ENCODE measurements at regions not wholly inside any gene's neighbourhood (a gene's known extent, or its start where the extent isn't known, plus 50 kb on each side); places are given as distances from the start of the nearest gene placed in this dataset.

DNA sequence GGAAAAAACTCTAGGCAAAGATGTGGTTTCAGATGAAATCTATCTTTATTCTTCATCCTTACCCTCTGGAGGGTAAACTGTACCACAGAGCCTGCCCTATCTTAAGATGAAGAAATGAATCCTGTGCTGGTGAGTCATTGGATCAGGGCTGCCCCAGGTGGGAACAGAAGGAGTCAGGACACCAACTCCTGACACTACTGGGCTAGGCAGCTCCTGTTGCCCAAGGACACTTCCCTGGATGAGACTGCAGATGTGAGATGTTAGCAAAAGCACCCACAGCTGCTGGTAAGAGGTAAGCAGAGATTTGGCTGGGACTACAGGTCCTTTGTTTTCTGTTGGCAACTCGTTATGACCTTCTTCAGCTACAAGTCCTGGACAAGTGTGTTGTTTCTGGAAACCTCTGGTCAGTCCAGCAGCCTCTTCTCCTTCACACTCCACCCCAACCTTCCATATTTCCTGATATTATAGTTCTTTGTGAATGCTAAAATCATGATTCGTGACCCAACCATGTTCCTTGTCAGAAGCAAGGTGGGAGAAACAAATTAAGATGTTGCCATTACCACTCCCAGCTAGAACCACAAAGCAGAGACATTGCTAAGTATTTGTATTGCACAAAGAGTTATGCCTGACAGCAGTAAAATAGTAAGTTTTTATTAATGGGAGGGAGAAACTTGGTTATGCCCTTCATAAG lies 104.2 kb upstream of the TGFBR2 start:
- no peak for DNase-seq

DNA sequence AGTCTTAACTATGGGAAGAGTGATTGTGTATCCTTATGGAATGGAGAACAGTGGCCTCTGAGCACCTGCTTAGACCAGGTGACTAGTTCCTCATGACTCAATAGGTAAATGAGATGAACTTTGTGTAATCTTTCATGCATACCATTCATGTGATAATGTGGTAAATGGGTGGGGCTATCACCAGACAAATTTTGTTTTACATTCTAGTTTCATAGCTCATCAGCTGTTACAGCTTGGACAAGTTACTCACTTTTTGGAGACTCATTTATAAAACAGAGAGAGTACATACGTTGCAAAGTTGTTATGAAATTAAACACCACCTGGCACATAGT lies 103.7 kb upstream of the TGFBR2 start:
- DNase-seq = peak; percentile 32

DNA sequence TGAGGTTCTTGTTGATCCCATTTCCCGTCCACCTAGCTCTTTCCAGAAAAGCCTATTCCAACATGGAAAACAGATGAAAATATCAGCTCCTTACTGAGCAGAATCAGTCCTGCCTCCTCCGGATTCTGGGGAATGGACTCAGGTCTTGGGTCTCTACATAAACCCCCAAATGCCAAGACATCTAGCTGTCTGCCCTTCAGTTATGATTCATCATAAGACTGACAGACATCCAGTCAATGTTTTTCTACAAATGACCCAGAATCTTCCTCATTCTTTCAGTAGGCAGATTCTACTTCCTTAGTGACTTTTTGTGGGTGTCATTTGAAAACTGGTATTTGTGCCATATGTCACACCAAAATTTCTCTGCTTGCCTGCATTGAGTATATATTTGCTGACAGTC lies 103.0 kb upstream of the TGFBR2 start:
- DNase-seq = no peak

DNA sequence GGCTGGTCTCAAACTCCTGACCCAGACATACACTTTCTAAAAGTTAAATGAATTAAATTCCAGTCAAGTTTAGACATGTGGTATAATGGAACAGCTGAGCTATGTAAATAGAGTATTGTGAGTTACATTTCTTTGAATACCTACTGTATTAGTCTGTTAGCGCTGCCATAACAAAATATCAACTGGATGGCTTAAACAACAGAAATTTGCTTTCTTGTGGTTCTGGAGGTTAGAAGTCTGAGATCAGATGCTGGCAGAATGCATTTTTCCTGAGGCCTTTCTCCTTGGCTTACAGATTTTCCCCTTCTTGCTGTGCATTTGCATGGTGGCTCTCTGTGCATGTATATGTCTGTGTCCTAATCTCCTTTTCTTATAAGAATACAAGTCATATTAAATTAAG lies 101.5 kb upstream of the TGFBR2 start:
- no peak for DNase-seq

DNA sequence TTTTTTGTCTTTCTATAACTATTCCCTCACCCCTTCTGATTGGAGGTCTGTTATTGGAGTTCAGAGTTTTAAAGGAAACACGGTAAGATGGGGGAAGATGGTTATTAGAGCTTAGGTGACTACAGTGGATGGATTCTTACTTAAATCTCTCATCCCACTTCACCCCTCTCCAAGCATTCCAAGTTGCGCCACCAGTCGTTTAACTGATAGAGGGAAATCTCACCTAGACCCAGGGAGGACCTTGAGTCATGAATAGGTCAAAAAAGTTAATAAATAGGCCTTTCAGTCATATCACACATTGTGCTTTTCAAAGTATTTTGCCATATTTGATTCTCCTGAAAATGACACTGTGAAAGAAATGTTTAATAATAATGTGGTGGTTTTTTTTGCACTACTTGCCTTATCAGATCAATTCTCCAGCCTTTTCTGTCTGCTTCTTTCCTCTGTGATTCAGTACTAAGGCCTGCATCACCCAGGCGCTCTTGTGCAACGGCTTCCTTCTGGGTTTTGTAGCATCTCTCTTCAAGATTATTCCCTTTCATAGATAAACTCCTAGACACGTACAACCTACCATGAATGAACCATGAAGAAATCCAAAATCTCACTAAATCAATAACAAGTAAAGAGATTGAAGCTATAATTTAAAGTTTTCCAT lies 100.4 kb upstream of the TGFBR2 start:
- no peak for DNase-seq

DNA sequence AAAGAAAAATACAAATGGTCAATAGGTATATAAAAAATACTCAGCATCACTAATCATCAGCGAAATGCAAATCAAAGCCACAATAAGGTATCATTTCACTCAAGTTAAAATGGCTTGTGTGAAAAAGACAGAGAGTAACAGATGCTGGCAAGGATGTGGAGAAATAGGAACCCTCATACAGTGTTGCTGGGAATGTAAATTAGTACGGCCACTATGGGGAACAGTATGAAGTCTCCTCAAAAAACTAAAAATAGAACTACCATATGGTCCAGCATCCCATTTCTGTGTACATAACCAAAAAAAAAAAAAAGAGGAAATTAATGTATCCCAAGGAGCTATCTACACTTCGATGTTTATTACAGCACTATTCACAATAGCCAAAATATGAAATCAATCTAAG lies 98.1 kb upstream of the TGFBR2 start:
- no peak for DNase-seq

DNA sequence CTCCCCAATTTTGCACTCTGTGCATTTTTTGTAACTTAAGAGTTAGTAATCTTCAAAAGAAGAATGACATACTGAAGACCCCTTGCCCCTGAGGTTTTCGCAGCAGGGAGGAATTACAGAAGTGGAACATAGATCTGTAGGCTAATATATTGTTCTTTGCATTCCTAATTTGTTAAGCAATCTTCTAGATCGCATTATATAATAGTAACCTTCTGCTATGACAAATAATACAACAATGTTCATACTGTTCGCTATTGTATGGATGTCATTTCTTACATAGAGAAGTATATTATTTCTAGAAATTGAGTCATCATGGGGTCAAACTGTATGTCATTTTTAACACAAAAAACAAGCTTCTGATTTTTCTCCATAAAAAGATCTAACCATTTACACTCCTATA lies 95.8 kb upstream of the TGFBR2 start:
- peak; percentile 74 for DNase-seq

DNA sequence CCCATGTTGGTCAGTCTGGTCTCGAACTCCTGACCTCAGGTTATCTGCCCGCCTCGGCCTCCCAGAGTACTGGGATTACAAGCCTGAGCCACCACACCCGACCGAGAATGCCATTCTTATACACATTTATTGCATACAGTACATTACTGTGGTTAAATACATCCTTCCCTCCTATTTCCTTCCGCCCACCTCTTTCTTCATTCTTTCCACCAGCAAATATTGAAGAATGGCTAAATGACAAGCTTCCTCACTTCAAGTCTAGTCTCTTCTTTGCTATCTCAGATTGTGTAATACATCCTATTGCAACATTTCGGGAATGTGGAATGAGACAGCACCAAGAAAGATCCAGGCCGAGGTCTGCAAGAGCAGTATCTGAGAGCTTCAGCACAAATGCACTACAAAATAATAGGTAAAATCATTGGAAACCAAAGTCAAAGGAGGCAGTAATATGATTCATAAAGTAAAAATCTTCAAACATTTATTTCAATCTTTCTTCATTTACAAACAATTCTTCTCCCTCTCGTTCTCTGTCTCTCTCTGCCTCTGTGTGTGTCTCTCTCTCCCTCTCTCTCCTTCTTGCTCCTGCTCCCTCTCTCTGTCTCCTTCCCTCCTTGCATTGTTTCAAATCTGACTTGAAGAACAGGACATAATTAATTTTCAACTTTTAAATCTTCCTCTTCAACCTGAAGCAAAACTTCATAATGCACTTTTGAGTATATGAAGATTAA lies 94.7 kb upstream of the TGFBR2 start:
- DNase-seq = peak; percentile 95

DNA sequence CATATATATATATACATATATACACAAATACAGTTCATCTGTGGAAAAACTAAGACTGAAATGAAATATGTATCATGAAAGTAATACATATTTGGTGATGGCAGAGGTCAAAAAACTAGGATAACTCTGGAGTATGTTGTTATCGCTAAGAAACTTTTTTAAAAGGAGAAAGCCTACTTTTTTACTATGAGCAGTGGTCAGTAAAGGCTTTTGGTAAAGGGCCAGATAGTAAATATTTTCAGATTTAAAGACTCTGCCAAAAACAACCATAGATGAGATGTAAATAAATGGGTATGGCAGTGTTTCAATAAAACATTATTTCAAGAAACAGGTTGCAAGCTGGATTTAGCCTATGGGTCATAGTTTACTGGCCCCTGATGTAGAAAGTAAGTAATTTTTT lies 93.8 kb upstream of the TGFBR2 start:
- no peak for DNase-seq

DNA sequence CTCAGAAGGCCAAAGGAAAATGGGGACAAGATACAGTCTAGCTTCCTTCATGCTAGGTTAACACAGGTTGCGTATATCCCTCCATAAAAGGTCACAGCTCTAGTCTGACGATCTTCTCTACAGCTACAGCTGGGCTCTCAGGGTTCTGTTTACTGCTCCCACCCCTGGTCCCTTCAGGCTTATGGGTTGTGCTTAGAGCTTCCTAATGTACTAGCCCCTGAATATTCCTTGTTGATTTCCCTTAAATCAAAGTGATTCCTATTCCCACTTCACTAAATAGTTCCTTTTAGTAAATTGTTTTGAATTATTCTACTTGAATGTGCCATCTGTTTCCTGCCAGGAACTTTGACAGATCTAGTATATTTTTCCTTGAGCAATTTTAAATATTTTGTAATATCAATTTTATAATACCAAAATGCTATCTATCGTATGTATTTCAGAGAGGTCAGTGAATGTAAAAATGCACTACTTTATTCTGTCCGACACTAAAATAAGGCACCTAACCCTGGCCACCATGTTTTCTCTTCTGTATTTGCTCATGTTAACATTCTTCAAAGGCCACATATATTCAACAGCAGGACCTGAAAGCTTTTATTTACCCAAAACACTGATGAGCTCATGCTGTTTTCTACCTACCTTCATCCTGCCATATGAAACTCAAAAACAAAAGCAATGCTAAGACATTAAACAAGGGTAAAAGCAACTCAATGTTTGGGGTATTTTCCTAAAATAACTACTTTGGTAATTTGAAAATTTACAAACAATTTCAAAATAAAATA lies 92.8 kb upstream of the TGFBR2 start:
- no peak for DNase-seq

DNA sequence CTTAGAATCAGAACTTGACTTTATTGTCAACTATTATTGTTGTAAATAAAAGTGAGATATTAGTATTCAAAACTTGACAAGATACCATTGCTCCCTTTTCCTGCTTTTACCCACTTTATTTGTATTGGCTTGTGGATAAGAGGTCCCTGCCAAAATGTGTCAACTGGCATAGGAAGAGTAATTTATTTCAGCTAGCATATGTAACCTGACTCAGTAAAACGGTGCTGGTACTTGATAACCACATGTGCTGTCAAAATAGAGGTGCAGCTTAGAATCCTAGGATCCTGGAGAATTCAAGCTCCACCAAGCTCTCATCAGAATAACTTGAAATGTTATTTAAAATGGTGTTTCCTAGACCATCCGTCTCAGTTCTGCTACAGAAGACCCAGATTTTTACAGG lies 90.2 kb upstream of the TGFBR2 start:
- DNase-seq = no peak

DNA sequence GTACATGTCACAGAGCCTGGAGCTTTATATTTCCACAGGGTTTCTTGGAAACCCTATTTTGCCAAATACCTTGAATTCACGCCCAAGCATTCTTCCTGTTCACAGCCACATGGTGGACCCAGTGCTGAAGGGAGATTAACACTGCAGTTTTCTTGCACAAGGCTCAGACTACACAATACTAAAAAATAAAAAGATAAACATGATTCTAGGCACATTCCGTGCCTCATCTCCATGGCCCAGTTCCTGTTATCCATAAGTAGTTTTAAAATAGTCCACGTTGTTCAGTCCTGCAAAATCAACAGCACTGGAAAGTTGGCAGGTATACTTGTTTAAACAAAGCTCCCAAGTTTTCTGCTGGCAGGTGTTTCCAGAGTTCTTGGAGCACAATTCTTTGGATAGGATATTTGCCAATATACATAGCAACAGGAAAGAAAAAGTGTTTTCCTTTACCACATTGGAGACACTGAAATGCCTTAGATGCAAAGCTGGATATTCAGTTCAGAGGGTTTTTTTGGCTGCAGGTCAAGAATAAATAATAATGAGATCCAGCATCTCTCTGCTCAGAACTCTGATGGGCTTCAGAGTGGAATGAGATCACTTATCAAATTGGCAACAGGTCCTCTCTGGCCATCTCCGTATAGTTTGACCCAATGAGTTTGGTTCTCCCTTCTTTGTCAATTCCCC lies 88.1 kb upstream of the TGFBR2 start:
- DNase-seq = peak; percentile 21

DNA sequence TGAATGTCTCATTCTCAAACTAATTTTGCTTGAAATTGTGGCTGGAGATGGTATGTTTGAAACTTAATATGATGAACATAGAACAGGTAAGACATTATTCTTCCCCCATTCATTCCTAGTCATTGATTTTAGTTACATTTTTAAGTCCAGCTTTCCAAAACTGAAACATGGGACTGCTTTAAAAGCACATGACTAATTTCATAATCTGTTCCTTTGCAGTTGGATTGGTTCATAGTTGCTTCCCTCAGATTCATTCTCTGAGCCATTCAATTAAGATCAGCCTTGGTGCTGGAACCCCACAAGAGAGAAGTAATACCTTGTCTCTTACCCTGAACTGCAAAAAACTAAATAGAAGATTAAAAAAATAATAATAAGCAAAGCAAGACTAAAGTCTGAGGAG lies 87.5 kb upstream of the TGFBR2 start:
- DNase-seq = no peak

DNA sequence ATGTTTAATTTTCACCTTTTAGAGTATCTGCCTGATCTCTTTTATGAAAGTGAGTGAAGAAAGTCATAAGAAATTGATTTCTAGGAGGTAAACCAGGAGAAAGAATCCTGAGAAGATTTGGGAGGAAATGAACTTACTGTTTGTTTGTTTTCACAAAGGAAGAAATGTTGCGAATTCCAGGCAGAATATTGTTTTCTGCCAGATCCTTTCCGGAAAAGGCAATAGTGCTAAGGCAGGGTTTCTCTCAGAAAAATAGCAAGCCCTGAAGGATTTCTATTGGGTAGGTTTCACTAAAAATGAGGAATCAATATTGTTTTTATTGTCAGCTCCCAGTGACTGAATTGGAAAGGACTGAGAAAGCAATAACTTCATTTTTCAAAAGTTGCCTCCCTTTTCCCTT lies 85.7 kb upstream of the TGFBR2 start:
- DNase-seq = no peak

DNA sequence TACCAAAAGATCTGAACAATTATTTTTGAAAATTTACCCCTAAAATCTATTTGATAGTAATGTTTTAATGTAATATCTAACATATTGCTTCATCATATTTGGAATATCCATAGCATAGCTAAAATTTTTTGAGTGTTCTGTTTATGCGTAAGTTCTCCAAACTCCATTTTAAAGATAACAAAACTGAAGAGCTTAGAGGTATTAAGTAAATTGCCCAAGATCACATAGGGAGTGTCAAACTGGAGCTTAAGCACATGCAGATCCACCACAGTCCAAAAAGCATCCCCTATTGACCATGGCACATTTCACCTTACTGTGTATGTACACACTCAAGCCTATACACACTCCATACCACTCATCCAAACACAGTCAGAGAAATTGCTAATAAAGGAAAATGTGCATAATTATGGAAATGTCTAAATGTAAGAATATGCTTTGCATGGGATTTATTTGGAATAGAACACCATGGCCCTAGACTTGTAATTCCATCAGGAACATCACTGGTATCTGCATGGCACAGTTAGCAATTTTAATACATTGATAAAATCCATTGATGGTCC lies 85.2 kb upstream of the TGFBR2 start:
- no peak for DNase-seq

DNA sequence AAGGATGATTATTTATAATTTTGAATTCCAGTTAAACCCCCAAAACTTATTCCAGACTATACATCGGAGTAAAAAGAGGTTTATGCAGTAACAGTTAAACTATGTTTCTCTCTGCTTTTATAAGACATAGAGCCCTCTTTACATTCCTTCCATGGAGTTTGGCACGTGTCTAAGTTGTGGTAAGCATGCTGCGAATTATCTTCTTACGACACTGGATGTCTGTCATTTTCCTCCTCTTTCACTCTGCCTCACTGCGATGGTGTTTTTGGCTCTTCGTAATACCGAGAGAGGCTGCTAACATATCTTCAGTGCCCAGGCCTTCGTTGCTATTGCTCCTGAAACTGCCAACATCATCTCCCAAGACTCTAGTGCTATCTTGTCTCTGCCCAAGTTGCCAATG lies 83.9 kb upstream of the TGFBR2 start:
- peak; percentile 57 for DNase-seq

DNA sequence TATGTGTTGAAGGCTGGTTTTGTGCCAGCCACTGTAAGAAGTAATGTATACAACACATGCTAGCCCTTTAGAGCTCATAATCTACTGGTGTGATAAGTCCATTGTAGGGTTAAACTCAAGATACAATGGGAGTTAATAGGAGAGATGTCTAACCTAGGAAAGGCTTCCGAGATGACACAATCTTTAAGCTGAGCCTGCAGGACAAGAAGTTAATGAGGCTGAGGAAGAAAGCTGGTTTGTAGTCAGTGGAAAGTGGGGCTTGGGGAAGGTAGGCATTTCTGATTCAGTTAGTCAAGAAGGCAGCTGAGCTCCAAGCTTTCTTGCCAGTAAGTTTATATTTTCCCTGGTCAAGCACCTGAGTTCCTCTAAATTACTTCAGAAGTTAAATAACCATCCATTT lies 83.0 kb upstream of the TGFBR2 start:
- no peak for DNase-seq

DNA sequence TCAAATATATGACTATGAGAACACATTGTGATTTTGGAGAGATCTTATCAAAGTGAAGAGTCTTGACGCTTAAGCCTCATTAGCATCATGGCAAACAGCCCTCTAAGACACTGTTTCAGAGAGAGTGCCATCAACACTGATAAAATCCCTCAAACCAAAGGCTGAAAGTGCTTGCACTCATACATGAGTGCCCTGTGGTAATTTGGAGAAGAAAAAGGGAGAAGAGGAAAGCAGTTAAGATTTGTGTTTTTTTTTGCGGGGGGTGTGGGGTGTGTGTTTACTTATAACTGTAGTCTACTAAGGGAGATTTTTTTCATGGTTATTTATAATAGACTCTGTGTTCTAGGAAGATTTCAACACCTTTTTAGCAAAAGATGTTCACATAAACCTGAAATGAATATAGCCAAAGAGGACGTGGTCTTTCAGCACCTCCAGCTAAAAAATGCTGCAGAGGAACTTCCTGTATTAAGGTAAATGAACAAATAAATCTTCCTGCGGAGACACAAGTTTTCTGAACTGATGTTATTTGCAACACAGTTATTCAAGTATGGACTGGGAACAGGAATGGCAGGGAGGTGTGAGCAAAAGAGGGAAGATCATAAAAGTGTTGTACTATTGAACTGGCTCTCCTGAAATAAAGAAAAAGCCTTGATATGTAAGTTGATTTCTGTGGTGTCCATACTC lies 81.9 kb upstream of the TGFBR2 start:
- no peak for DNase-seq

DNA sequence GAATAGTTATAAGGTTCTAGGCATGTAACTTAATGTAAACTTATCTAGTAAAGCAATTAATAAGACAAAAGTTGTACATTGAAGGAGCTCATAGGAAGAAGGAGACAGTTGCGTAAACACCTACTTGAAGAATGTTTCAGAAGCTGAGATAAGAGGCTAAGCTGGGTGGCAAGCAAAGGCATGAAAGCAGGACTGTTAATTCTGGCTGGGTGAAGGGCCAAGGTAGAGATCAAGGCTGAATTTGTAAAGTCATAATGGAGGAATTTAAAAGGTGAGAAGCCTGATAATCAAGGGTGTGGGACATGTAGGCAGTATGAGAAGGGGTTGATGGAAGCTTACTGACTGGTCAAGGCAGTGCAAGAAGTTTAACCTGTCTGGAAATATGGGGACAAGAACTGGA lies 80.4 kb upstream of the TGFBR2 start:
- DNase-seq = no peak

DNA sequence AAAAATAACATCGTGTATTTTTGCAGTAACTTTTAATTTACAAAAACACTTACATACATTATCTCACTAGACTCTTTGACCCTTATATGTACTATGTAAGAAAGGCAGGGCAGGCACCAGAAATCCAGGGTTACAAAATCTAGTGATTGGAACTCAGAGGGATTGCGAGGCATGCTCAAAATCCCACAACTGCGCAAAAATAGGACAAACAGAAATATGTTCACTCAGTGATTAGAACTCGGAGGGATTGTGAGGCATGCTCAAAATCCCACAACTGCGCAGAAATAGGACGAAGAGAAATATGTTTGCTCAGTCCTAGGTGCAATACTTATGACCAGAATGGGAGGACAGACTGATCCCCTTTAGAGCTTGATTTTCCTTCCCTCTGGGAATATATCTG lies 79.2 kb upstream of the TGFBR2 start:
- DNase-seq = no peak

DNA sequence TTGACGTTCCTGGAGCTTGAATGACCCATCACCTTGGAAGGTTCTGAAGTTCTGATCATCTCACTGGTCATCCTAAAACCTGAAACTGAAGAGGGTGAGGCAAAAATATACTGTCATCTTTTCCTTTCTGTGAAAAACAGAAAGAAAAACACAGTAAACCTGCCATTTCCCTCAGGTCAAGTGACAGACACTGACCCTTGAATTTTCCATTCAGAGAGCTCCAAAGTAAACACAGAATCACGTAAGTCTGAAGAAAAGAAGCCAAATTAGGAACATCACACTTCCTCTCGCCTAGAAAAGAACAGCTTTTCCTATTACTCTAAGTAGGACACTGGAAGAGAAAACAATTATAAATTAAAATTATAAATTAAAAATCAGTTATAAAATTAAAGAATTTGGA lies 78.7 kb upstream of the TGFBR2 start:
- DNase-seq = no peak

DNA sequence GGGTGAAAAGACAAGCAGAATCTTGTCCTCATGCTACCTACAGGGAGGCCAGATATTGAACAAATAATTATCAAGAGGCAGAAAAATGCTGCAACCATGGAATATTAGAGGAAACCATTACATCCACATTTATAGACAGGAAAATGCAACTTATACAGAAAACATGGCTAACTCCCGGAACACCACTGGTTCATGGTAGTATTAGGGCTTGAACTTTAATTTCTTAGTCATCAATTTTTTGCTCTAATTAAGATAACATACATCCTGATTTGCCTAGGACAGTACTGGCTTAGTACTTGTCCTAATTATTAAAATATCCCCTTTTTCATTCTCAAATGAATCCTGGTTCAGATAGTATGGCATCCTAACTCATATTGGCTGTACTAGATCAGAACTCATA lies 76.3 kb upstream of the TGFBR2 start:
- no peak for DNase-seq
